ENCODE measurements at regions not wholly inside any gene's neighbourhood (a gene's known extent, or its start where the extent isn't known, plus 50 kb on each side); places are given as distances from the start of the nearest gene placed in this dataset.

- TF ChIP-seq CTCF (conservative IDR thresholded peaks at IDR 0.05 in 1 of 2, IDR thresholded peaks at IDR 0.05 in 1 of 2; ENCODE audit: extremely low read depth in 1 of 2, insufficient read depth in 1 of 2, low read depth in 1 of 2, low read length in 2 of 2), result no peak
- TF ChIP-seq EZH2 (IDR thresholded peaks at IDR 0.05; ENCODE audit: borderline replicate concordance, low read length), result no peak
These were observed 605.4 kb upstream of the KIF2B start for GRCh38 chr17:53217311-53217710.

All from mammary epithelial cell (primary cell).